SK-N-SH (cell line): ENCODE measurements at regions not wholly inside any gene's neighbourhood (a gene's known extent, or its start where the extent isn't known, plus 50 kb on each side); places are given as distances from the start of the nearest gene placed in this dataset.

ENCODE experiments used
- CTCF ChIA-PET: fragments of 300-600, 350-600 bp; formaldehyde crosslinking; extraction: SDS; loops from one replicate; lab custom pipeline; 2021; lab: Yijun Ruan, JAX
- POLR2A ChIA-PET: fragments of 350-600 bp; sonication (Branson Sonifier 250); formaldehyde crosslinking; extraction: SDS; loops from one replicate; lab custom pipeline; 2020; ENCODE audit warnings: antibody characterized with exemption, inconsistent platforms; lab: Yijun Ruan, JAX
- DNase-seq: peaks from one replicate; pipeline ENCODE4 v3.0.0; 2012
- H2AFZ ChIP-seq: fragments of 200-600 bp; sonication (generic); 2 replicates; pipeline ENCODE4 v1.8.1; 2016; ENCODE audit warnings: antibody characterized with exemption, mild to moderate bottlenecking, low read depth
- H3F3A ChIP-seq: fragments of 200-600 bp; sonication (generic); replicated peaks from 2 replicates; pipeline ENCODE3; 2016; ENCODE audit warnings: antibody characterized with exemption, mild to moderate bottlenecking; ENCODE audit not compliant: insufficient read depth
- H3K27ac ChIP-seq, 2 experiments: fragments of 200-500 bp in 1 of 2; fragments of 200-600 bp in 1 of 2; sonication (Bioruptor generic) in 1 of 2; sonication (generic), shearing (Covaris generic) in 1 of 2; 2 replicates each; pipeline versions ENCODE4 v1.5.1 to v1.6.1; 2014 to 2016; ENCODE audit warnings: low read depth in 2 of 2, inconsistent platforms in 1 of 2, low read length in 1 of 2, mild to moderate bottlenecking in 1 of 2, mixed read lengths in 1 of 2
- H3K27me3 ChIP-seq: fragments of 200-600 bp; sonication (generic), shearing (Covaris generic); 2 replicates; pipeline ENCODE4 v1.6.1; 2016; ENCODE audit warnings: mixed run types; ENCODE audit not compliant: insufficient read depth
- H3K36me3 ChIP-seq, 2 experiments: fragments of 200-500 bp in 1 of 2; fragments of 200-600 bp in 1 of 2; sonication (Bioruptor generic) in 1 of 2; sonication (generic) in 1 of 2; replicated peaks in 1 of 2; 2 replicates each; pipeline versions ENCODE3 to v1.5.1; 2014 to 2016; ENCODE audit warnings: low read length in 1 of 2, mild to moderate bottlenecking in 1 of 2; ENCODE audit not compliant: insufficient read depth in 2 of 2, control insufficient read depth in 1 of 2
- H3K4me1 ChIP-seq, 2 experiments: fragments of 200-500 bp in 1 of 2; fragments of 200-600 bp in 1 of 2; sonication (Bioruptor generic) in 1 of 2; sonication (generic), shearing (Covaris generic) in 1 of 2; 2 replicates each; pipeline versions ENCODE4 v1.5.1 to v1.6.1; 2014 to 2016; ENCODE audit warnings: low read depth in 1 of 2, low read length in 1 of 2, mixed run types in 1 of 2; ENCODE audit not compliant: insufficient read depth in 2 of 2, control insufficient read depth in 1 of 2
- H3K4me2 ChIP-seq: fragments of 200-600 bp; sonication (generic), shearing (Covaris generic); 2 replicates; pipeline ENCODE4 v1.6.1; 2017; ENCODE audit warnings: mixed run types
- H3K4me3 ChIP-seq, 2 experiments: fragments of 200-500 bp in 1 of 2; fragments of 200-600 bp in 1 of 2; sonication (Bioruptor generic) in 1 of 2; sonication (generic), shearing (Covaris generic) in 1 of 2; 2 replicates each; pipeline versions ENCODE4 v1.5.1 to v1.8.1; 2014 to 2016; ENCODE audit warnings: low read depth in 2 of 2, inconsistent platforms in 1 of 2, low read length in 1 of 2, mild to moderate bottlenecking in 1 of 2, mixed read lengths in 1 of 2, moderate library complexity in 1 of 2
- H3K79me2 ChIP-seq: fragments of 200-600 bp; sonication (generic); 2 replicates; pipeline ENCODE4 v1.8.1; 2017; ENCODE audit warnings: mild to moderate bottlenecking; ENCODE audit not compliant: insufficient read depth
- H3K9ac ChIP-seq: fragments of 200-600 bp; sonication (generic); 2 replicates; pipeline ENCODE4 v1.6.1; 2017; ENCODE audit warnings: mixed run types
- H3K9me2 ChIP-seq: fragments of 200-600 bp; sonication (generic); 2 replicates; pipeline ENCODE4 v1.6.1; 2017; ENCODE audit warnings: mixed run types
- H3K9me3 ChIP-seq: fragments of 200-600 bp; sonication (generic); 2 replicates; pipeline ENCODE4 v1.6.1; 2017; ENCODE audit warnings: mixed run types, mild to moderate bottlenecking, moderate library complexity
- H4K20me1 ChIP-seq: fragments of 200-600 bp; sonication (generic); 2 replicates; pipeline ENCODE4 v1.6.1; 2017; ENCODE audit warnings: mild to moderate bottlenecking, mixed run types; ENCODE audit not compliant: insufficient read depth
- CHD2 ChIP-seq: fragments of 150-350 bp; IDR thresholded peaks from 2 replicates; pipeline ENCODE4 v1.6.1; 2018; ENCODE audit warnings: low read length; ENCODE audit not compliant: partially characterized antibody
- ELF1 ChIP-seq: IDR thresholded peaks from 2 replicates; pipeline ENCODE4 v1.4.0; 2012
- EP300 ChIP-seq, 2 experiments: IDR thresholded peaks; 2 replicates each; pipeline versions ENCODE4 v1.4.0 to v1.6.1; 2012; ENCODE audit warnings: borderline replicate concordance in 1 of 2, low read depth in 1 of 2, low read length in 1 of 2
- FOSL2 ChIP-seq: IDR thresholded peaks from 2 replicates; pipeline ENCODE4 v1.4.0; 2012; ENCODE audit warnings: low read depth, mild to moderate bottlenecking, moderate library complexity, borderline replicate concordance
- FOXM1 ChIP-seq: IDR thresholded peaks from 2 replicates; pipeline ENCODE4 v1.4.0; 2012; ENCODE audit warnings: low read depth, mild to moderate bottlenecking
- GATA2 ChIP-seq: sonication (generic); formaldehyde crosslinking; IDR thresholded peaks from 2 replicates; pipeline ENCODE4 v1.5.0; 2020; ENCODE audit warnings: mild to moderate bottlenecking, missing genetic modification reagents
- JUND ChIP-seq: IDR thresholded peaks from 2 replicates; pipeline ENCODE4 v1.4.0; 2012
- MXI1 ChIP-seq: IDR thresholded peaks from 2 replicates; pipeline ENCODE4 v1.6.1; 2012; ENCODE audit warnings: mild to moderate bottlenecking, low read depth, low read length, improper control_type of control experiment
- NRF1 ChIP-seq: IDR thresholded peaks from 2 replicates; pipeline ENCODE4 v1.6.1; 2012; ENCODE audit warnings: low read depth, mild to moderate bottlenecking, low read length
- POLR2AphosphoS5 ChIP-seq: IDR thresholded peaks from 2 replicates; pipeline ENCODE4 v1.6.1; 2012; ENCODE audit warnings: low read depth, low read length
- RAD21 ChIP-seq: IDR thresholded peaks from 2 replicates; pipeline ENCODE4 v1.6.1; 2012; ENCODE audit warnings: mild to moderate bottlenecking, low read length
- RFX5 ChIP-seq: IDR thresholded peaks from 2 replicates; pipeline ENCODE4 v1.6.1; 2012; ENCODE audit warnings: mild to moderate bottlenecking, improper control_type of control experiment, low read length
- SIN3A ChIP-seq: IDR thresholded peaks from 2 replicates; pipeline ENCODE4 v1.6.1; 2012; ENCODE audit warnings: low read depth, mild to moderate bottlenecking, low read length, moderate library complexity, borderline replicate concordance
- TEAD4 ChIP-seq: IDR thresholded peaks from 2 replicates; pipeline ENCODE4 v1.4.0; 2012; ENCODE audit warnings: mild to moderate bottlenecking, borderline replicate concordance; ENCODE audit not compliant: insufficient read depth
- WGBS: methylation state at CpG from one replicate; pipeline ENCODE4 v1.1.6; 2017; ENCODE audit warnings: low lambda C conversion rate; 5-methylcytosine and 5-hydroxymethylcytosine counted together
- TF ChIP-seq, protein P1 (sequence below): IDR thresholded peaks from 2 replicates; pipeline ENCODE4 v1.4.0; 2012; ENCODE audit warnings: low read depth, borderline replicate concordance
- TF ChIP-seq, protein P2 (sequence below): fragments of 150-350 bp; IDR thresholded peaks from 2 replicates; pipeline ENCODE4 v1.6.1; 2016; ENCODE audit warnings: mild to moderate bottlenecking, low read depth, low read length

DNA sequence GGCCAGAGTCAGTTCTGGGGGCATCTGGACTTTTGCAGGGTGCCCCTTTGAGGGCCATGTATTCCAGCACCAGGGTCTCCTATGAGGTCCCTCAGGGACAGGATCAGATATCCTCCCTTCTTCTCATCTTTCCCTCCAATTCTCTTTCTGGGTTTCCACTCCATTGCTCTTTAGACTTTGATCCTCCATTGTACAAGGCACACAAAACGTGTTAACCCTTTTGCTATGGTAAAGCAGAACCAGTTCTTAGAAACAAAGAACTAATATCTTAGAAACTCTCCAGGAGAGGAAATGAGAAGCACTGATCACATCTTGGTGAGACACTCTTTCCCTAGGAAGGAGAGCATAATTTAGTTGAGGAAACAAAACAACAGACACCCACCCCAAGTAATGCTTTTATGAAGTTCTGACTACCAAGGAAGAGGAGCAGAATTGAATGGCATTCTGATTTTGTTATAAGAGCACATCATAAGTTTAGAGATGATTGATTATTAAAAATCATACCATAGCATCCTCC lies 200.7 kb upstream of the NPY2R start:
- POLR2A ChIA-PET, result no interaction called here

DNA sequence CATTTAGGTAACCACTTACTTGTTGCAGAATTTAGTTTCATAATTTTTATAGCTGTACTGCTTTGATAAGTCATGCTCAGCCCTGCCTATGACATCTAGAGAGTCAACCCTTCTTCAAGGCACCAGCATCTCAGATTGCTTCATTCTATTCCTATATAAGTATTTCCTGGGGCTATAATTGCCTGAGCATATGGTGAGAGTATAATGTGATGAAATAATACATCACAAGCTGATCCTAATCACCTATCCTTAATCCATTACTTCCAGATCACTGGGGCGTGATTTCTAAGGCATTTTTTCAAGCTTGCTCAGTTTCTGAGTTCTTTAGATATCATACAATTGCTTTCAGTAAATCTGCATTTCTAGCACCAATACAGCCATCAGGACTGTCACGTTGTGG lies 200.0 kb upstream of the NPY2R start:
- Histone ChIP-seq H3K79me2 (no peaks in the 10 kb centered on the region), H3K27me3 (no peaks in the 10 kb centered on the region), H3K9me2 (no peaks in the 10 kb centered on the region), H3K9me3 (no peaks in the 10 kb centered on the region), H3K9ac (no peak overlapping the region), H2AFZ (no peak overlapping the region), H3K36me3 (no peaks in the 10 kb centered on the region), H3K4me2 (no peak overlapping the region), H3K4me3 (no peak overlapping the region), H4K20me1 (no peaks in the 10 kb centered on the region)
- ChIA-PET CTCF (interaction anchor here (1.1 kb wide), 1 partner anchor 201 kb away, joined by 3 read pairs; no protein-coding TSS in a partner anchor), POLR2A (no interaction called here)
- 30% methylated on average over 2 of the region's 2 CpGs for WGBS
- no peak for DNase-seq
- TF ChIP-seq, protein P1, sequence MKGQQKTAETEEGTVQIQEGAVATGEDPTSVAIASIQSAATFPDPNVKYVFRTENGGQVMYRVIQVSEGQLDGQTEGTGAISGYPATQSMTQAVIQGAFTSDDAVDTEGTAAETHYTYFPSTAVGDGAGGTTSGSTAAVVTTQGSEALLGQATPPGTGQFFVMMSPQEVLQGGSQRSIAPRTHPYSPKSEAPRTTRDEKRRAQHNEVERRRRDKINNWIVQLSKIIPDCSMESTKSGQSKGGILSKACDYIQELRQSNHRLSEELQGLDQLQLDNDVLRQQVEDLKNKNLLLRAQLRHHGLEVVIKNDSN, result no peak
- TF ChIP-seq CHD2 (no peak), EP300 (IDR thresholded peaks at IDR 0.05; ENCODE audit: borderline replicate concordance in 1 of 2, low read depth in 1 of 2, low read length in 1 of 2) (peak in 1 of 2 experiments; percentile 25; a peak in 1 of 4 replicates), GATA2 (CRISPR knock-in tag) (peak; percentile 46; the same call in 1 of the 2 replicates), MXI1 (no peak), FOXM1 (no peak)
- TF ChIP-seq, all 33 proteins: peak for 2
- Histone ChIP-seq H3F3A (no peaks in the 10 kb centered on the region), H3K4me1 (peaks cover 0 to 7% of the 10 kb centered on the region in 2 experiments; a peak in 1 of 4 replicates), H3K27ac (no peak overlapping the region)

More for the DNA sequence above, 200.7 kb upstream of the NPY2R start:
- Histone ChIP-seq H3K4me3 (no peak overlapping the region), H3K4me1 (peaks cover 0 to 7% of the 10 kb centered on the region in 2 experiments; a peak in 1 of 4 replicates), H3K36me3 (no peaks in the 10 kb centered on the region), H3K79me2 (no peaks in the 10 kb centered on the region), H3K9me3 (no peaks in the 10 kb centered on the region), H3K9ac (no peak overlapping the region), H4K20me1 (no peaks in the 10 kb centered on the region), H2AFZ (no peak overlapping the region), H3K27ac (no peak overlapping the region), H3K27me3 (no peaks in the 10 kb centered on the region), H3K9me2 (no peaks in the 10 kb centered on the region), H3K4me2 (no peak overlapping the region), H3F3A (no peaks in the 10 kb centered on the region)
- TF ChIP-seq, protein P2, sequence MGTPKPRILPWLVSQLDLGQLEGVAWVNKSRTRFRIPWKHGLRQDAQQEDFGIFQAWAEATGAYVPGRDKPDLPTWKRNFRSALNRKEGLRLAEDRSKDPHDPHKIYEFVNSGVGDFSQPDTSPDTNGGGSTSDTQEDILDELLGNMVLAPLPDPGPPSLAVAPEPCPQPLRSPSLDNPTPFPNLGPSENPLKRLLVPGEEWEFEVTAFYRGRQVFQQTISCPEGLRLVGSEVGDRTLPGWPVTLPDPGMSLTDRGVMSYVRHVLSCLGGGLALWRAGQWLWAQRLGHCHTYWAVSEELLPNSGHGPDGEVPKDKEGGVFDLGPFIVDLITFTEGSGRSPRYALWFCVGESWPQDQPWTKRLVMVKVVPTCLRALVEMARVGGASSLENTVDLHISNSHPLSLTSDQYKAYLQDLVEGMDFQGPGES, result no peak
- TF ChIP-seq JUND (no peak), FOSL2 (no peak), POLR2AphosphoS5 (no peak), RAD21 (no peak), TEAD4 (no peak), ELF1 (no peak), SIN3A (no peak), CHD2 (no peak), EP300 (IDR thresholded peaks at IDR 0.05; ENCODE audit: borderline replicate concordance in 1 of 2, low read depth in 1 of 2, low read length in 1 of 2) (no peak), RFX5 (no peak), NRF1 (no peak)
- DNase-seq, result no peak
- 12% methylated on average over 1 of the region's 1 CpG for WGBS
- CTCF ChIA-PET, result no interaction called here
